K562 (cell line): ENCODE measurements at regions not wholly inside any gene's neighbourhood (a gene's known extent, or its start where the extent isn't known, plus 50 kb on each side); places are given as distances from the start of the nearest gene placed in this dataset.

ENCODE experiments used
- ATAC-seq: fragments of 200-7000 bp; cut with Tn5 transposase; 3 replicates; pipeline ENCODE4 v1.9.1; 2020; ENCODE audit warnings: moderate library complexity
- BruUV-seq: library from RNA; stranded (reverse); fragments of 400-500 nt; replicated peaks from 2 replicates; lab custom pipeline; 2021; lab: Mats Ljungman, UMichigan
- CTCF ChIA-PET: fragments of 300-600 bp; formaldehyde crosslinking; extraction: SDS; loops from one replicate; lab custom pipeline; 2021; ENCODE audit warnings: low intra/inter-chr PET ratio; lab: Yijun Ruan, JAX
- POLR2A ChIA-PET: fragments of 300-600, 350-650 bp; sonication (Branson Sonifier 250); formaldehyde crosslinking; extraction: SDS; loops from one replicate; lab custom pipeline; 2021; ENCODE audit warnings: antibody characterized with exemption, inconsistent platforms; lab: Yijun Ruan, JAX
- DNase-seq, 4 experiments: peaks; one replicate each; pipeline versions ENCODE4 v3.0.0 to v3.0.0-alpha.2; 2011 to 2018; ENCODE audit warnings: low spot score in 3 of 4, mixed read lengths in 3 of 4; ENCODE audit errors: extremely low read depth in 1 of 4
- FAIRE-seq: peaks from 2 replicates; lab custom pipeline; 2011; peaks lifted over from hg19 to GRCh38; lab: Jason Lieb, UNC
- H2AFZ ChIP-seq: 2 replicates; pipeline ENCODE4 v1.6.0; 2011; ENCODE audit warnings: low read depth, low read length, control low read depth, inconsistent platforms
- H3K27ac ChIP-seq: fragments of 200-600 bp; 3 replicates; pipeline ENCODE4 v1.8.0; 2011; ENCODE audit warnings: low read depth, mild to moderate bottlenecking, control low read depth, inconsistent platforms, low read length, moderate library complexity, mixed read lengths; ENCODE audit errors: extremely low read depth
- H3K27me3 ChIP-seq, 2 experiments: fragments of 300-600 bp in 1 of 2; 2 replicates in 1 of 2; 3 replicates in 1 of 2; pipeline versions ENCODE4 v1.6.0 to v1.8.0; 2011; ENCODE audit warnings: inconsistent platforms in 2 of 2, low read length in 2 of 2, mild to moderate bottlenecking in 1 of 2, mixed read lengths in 1 of 2, moderate library complexity in 1 of 2; ENCODE audit not compliant: control insufficient read depth in 2 of 2, insufficient read depth in 2 of 2
- H3K36me3 ChIP-seq: fragments of 300-600 bp; 3 replicates; pipeline ENCODE4 v1.8.0; 2011; ENCODE audit warnings: mild to moderate bottlenecking, low read length, inconsistent platforms; ENCODE audit not compliant: control insufficient read depth, insufficient read depth
- H3K4me1 ChIP-seq, 2 experiments: fragments of 200-600 bp in 1 of 2; replicated peaks in 1 of 2; 2 replicates in 1 of 2; 3 replicates in 1 of 2; pipeline versions ENCODE4 v1.5.1 to v1.8.0; 2011; ENCODE audit warnings: inconsistent platforms in 2 of 2, low read length in 2 of 2, mild to moderate bottlenecking in 1 of 2, mixed read lengths in 1 of 2, moderate library complexity in 1 of 2; ENCODE audit not compliant: control insufficient read depth in 2 of 2, insufficient read depth in 2 of 2
- H3K4me2 ChIP-seq: 2 replicates; pipeline ENCODE4 v1.6.1; 2011; ENCODE audit warnings: low read length, control low read depth, inconsistent platforms, mixed read lengths; ENCODE audit not compliant: insufficient read depth
- H3K4me3 ChIP-seq: fragments of 200-600 bp; sonication (generic), shearing (Covaris generic); 2 replicates; pipeline ENCODE4 v1.5.1; 2016; ENCODE audit warnings: control low read depth, inconsistent platforms
- H3K79me2 ChIP-seq: fragments of 200-600 bp; 3 replicates; pipeline ENCODE4 v1.8.0; 2011; ENCODE audit warnings: low read length, inconsistent platforms; ENCODE audit not compliant: control insufficient read depth, insufficient read depth
- H3K9ac ChIP-seq, 2 experiments: 2 replicates each; pipeline versions ENCODE4 v1.6.0 to v1.6.1; 2011; ENCODE audit warnings: low read depth in 2 of 2, low read length in 2 of 2, control low read depth in 1 of 2, inconsistent platforms in 1 of 2, mild to moderate bottlenecking in 1 of 2, mixed read lengths in 1 of 2; ENCODE audit not compliant: insufficient read depth in 1 of 2
- H3K9me1 ChIP-seq: one replicate; pipeline ENCODE4 v1.6.0; 2011; ENCODE audit warnings: inconsistent platforms, mild to moderate bottlenecking, low read length, moderate library complexity; ENCODE audit not compliant: control insufficient read depth, insufficient read depth
- H3K9me3 ChIP-seq: replicated peaks from 2 replicates; pipeline ENCODE4 v1.5.1; 2011; ENCODE audit warnings: low read depth, low read length, inconsistent platforms; ENCODE audit not compliant: control insufficient read depth, insufficient read depth
- H4K20me1 ChIP-seq: replicated peaks from 2 replicates; pipeline ENCODE4 v1.6.1; 2011; ENCODE audit warnings: low read length, inconsistent platforms, mixed read lengths; ENCODE audit not compliant: control insufficient read depth, insufficient read depth
- KAT2B ChIP-seq: IDR thresholded peaks from one replicate; pipeline ENCODE4 v1.6.1; 2012; ENCODE audit warnings: low read depth, mild to moderate bottlenecking, control low read depth, inconsistent platforms, low read length, moderate library complexity
- MCM7 ChIP-seq, 2 experiments: fragments of 450-650 bp; IDR thresholded peaks; 2 replicates each; pipeline ENCODE4 v1.6.1; 2016 to 2018
- PURB ChIP-seq: sonication (generic); formaldehyde crosslinking; IDR thresholded peaks from 2 replicates; pipeline ENCODE4 v1.9.0; 2021; ENCODE audit warnings: low read depth, mild to moderate bottlenecking, missing genetic modification reagents
- RUNX1 ChIP-seq: sonication (generic); IDR thresholded peaks from 2 replicates; pipeline ENCODE4 v1.6.1; 2016; ENCODE audit warnings: antibody characterized with exemption, low read depth
- SMC3 ChIP-seq: conservative IDR thresholded peaks from 2 replicates; pipeline ENCODE4 v1.6.1; 2011; ENCODE audit warnings: low read depth, low read length, improper control_type of control experiment; ENCODE audit not compliant: insufficient read depth
- STAT5A ChIP-seq: IDR thresholded peaks from 2 replicates; pipeline ENCODE4 v1.6.1; 2012; ENCODE audit warnings: low read length, inconsistent platforms, borderline replicate concordance
- ZKSCAN8 ChIP-seq: fragments of 200-800 bp; sonication (Bioruptor generic); IDR thresholded peaks from 2 replicates; pipeline ENCODE4 v1.6.1; 2016; ENCODE audit warnings: missing genetic modification characterization, missing compliant biosample characterization
- WGBS: fragments of 100-300 bp; shearing (Covaris generic); methylation state at CpG from one replicate; pipeline ENCODE4 v1.1.6; 2016; ENCODE audit warnings: low coverage, mixed read lengths; ENCODE audit not compliant: insufficient coverage; ENCODE audit errors: missing lambda C conversion rate; 5-methylcytosine and 5-hydroxymethylcytosine counted together
- in situ Hi-C: fragments of 300-500 bp; cut with MboI; formaldehyde crosslinking; loops from 4 replicates; pipeline ENCODE4 v1.15.0; 2018; ENCODE audit warnings: inconsistent platforms, mixed read lengths
- intact Hi-C: fragments of 100-400 bp; cut with micrococcal nuclease; formaldehyde crosslinking; loops from 2 replicates; pipeline ENCODE4 v1.14.2; 2022
- TF ChIP-seq, protein P1 (sequence below): fragments of 250-450 bp; sonication (Bioruptor Pico); IDR thresholded peaks from 2 replicates; pipeline ENCODE4 v1.8.0; 2022; ENCODE audit warnings: moderate library complexity, mild to moderate bottlenecking, inconsistent platforms
- TF ChIP-seq, protein P2 (sequence below): fragments of 250-450 bp; sonication (Bioruptor Pico); IDR thresholded peaks from 2 replicates; pipeline ENCODE4 v1.5.0; 2021; ENCODE audit warnings: mild to moderate bottlenecking, borderline replicate concordance
- TF ChIP-seq, protein P3 (sequence below): fragments of 250-450 bp; sonication (Bioruptor Pico); IDR thresholded peaks from 2 replicates; pipeline ENCODE4 v1.8.0; 2021; ENCODE audit warnings: borderline replicate concordance, mild to moderate bottlenecking, moderate library complexity; ENCODE audit not compliant: poor library complexity, severe bottlenecking
- TF ChIP-seq, protein P4 (sequence below): sonication (generic); formaldehyde crosslinking; IDR thresholded peaks from 2 replicates; pipeline ENCODE4 v1.8.1; 2023; ENCODE audit warnings: mild to moderate bottlenecking, missing genetic modification reagents

DNA sequence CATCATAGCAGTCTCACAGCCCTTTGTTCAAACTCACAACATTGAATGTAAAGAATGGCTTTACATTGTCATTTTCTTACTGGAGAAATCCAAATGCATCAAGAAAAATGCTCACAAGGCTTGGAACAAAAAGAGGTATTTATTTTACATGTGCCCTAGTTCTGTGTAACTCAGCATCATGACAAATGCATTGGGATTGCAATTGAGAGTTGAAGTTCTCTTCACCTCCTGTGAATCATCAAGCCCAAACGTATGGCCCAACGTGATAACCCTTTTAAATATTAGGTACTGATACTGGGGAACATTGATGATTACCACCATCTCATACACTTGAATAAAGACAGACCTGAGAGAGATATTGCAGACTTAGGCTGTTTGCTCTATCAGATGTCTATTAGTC lies 61.6 kb downstream of the GASK1B start:
- Histone ChIP-seq H3K36me3 (no peaks in the 10 kb centered on the region), H3K9me3 (no peaks in the 10 kb centered on the region), H3K27ac (no peak overlapping the region), H3K9ac (no peak overlapping the region), H3K4me1 (no peaks in the 10 kb centered on the region), H3K4me2 (no peak overlapping the region), H3K4me3 (no peak overlapping the region), H3K9me1 (no peaks in the 10 kb centered on the region), H2AFZ (no peak overlapping the region), H3K27me3 (no peaks in the 10 kb centered on the region), H4K20me1 (no peaks in the 10 kb centered on the region), H3K79me2 (no peaks in the 10 kb centered on the region)
- in situ Hi-C loops (no loop called here), intact Hi-C loops (no loop called here)
- TF ChIP-seq PURB (CRISPR knock-in tag) (no peak), RUNX1 (no peak)
- WGBS: 0% methylated on average over 2 of the region's 2 CpGs
- FAIRE-seq (no peak), ATAC-seq (no peak), DNase-seq (no peak)
- POLR2A ChIA-PET: no interaction called here
- CTCF ChIA-PET: no interaction called here
- no TSS peak for BruUV-seq

DNA sequence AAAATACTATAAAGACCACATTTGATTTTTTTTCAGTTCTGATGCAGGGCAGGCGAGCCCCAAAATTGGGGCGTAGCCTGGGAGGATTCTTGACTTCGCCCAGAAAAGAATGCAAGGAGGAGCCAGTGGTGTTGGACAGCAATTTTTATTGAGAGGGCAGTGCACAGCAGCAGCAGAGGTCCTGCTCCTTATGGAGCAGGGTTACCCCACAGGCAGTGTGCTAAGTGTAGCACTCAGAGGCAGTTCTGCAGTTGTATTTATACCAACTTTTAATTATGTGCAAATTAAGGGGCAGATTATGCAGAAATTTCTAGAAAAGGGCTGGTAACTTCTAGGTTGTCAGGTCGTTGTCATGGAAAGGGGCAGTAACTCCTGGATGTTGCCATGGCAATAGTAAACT lies 69.9 kb downstream of the GASK1B start:
- no peaks in the 10 kb centered on the region for H3K79me2 ChIP-seq
- ChIA-PET CTCF (no interaction called here), POLR2A (no interaction called here)
- WGBS: 2% methylated on average over 4 of the region's 4 CpGs
- H3K9ac ChIP-seq: no peak overlapping the region
- H3K27ac ChIP-seq: no peak overlapping the region
- BruUV-seq: no TSS peak
- no peaks in the 10 kb centered on the region for H3K4me1 ChIP-seq
- no peaks in the 10 kb centered on the region for H3K9me1 ChIP-seq
- FAIRE-seq (no peak), ATAC-seq (no peak), DNase-seq (no peak)
- in situ Hi-C loops (no loop called here), intact Hi-C loops (no loop called here)
- no peak overlapping the region for H3K4me2 ChIP-seq
- no peaks in the 10 kb centered on the region for H3K36me3 ChIP-seq
- no peaks in the 10 kb centered on the region for H3K27me3 ChIP-seq
- H4K20me1 ChIP-seq: no peaks in the 10 kb centered on the region
- no peaks in the 10 kb centered on the region; the same call in 1 of the 2 replicates for H3K9me3 ChIP-seq
- no peak overlapping the region for H2AFZ ChIP-seq
- no peak overlapping the region for H3K4me3 ChIP-seq
- TF ChIP-seq, protein P1, sequence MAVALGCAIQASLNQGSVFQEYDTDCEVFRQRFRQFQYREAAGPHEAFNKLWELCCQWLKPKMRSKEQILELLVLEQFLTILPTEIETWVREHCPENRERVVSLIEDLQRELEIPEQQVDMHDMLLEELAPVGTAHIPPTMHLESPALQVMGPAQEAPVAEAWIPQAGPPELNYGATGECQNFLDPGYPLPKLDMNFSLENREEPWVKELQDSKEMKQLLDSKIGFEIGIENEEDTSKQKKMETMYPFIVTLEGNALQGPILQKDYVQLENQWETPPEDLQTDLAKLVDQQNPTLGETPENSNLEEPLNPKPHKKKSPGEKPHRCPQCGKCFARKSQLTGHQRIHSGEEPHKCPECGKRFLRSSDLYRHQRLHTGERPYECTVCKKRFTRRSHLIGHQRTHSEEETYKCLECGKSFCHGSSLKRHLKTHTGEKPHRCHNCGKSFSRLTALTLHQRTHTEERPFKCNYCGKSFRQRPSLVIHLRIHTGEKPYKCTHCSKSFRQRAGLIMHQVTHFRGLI (CRISPR knock-in tag): no peak
- TF ChIP-seq SMC3 (no peak), MCM7 (IDR thresholded peaks at IDR 0.05) (no peak), KAT2B (no peak), ZKSCAN8 (CRISPR knock-in tag) (no peak), STAT5A (no peak)
- TF ChIP-seq, protein P2, sequence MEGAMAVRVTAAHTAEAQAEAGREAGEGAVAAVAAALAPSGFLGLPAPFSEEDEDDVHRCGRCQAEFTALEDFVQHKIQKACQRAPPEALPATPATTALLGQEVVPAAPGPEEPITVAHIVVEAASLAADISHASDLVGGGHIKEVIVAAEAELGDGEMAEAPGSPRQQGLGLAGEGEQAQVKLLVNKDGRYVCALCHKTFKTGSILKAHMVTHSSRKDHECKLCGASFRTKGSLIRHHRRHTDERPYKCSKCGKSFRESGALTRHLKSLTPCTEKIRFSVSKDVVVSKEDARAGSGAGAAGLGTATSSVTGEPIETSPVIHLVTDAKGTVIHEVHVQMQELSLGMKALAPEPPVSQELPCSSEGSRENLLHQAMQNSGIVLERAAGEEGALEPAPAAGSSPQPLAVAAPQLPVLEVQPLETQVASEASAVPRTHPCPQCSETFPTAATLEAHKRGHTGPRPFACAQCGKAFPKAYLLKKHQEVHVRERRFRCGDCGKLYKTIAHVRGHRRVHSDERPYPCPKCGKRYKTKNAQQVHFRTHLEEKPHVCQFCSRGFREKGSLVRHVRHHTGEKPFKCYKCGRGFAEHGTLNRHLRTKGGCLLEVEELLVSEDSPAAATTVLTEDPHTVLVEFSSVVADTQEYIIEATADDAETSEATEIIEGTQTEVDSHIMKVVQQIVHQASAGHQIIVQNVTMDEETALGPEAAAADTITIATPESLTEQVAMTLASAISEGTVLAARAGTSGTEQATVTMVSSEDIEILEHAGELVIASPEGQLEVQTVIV (CRISPR knock-in tag): no peak
- TF ChIP-seq, protein P3, sequence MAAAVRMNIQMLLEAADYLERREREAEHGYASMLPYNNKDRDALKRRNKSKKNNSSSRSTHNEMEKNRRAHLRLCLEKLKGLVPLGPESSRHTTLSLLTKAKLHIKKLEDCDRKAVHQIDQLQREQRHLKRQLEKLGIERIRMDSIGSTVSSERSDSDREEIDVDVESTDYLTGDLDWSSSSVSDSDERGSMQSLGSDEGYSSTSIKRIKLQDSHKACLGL (CRISPR knock-in tag): no peak
- TF ChIP-seq, protein P4, sequence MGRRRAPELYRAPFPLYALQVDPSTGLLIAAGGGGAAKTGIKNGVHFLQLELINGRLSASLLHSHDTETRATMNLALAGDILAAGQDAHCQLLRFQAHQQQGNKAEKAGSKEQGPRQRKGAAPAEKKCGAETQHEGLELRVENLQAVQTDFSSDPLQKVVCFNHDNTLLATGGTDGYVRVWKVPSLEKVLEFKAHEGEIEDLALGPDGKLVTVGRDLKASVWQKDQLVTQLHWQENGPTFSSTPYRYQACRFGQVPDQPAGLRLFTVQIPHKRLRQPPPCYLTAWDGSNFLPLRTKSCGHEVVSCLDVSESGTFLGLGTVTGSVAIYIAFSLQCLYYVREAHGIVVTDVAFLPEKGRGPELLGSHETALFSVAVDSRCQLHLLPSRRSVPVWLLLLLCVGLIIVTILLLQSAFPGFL (CRISPR knock-in tag): no peak
